22Rv1 (cell line): ENCODE measurements at regions not wholly inside any gene's neighbourhood (a gene's known extent, or its start where the extent isn't known, plus 50 kb on each side); places are given as distances from the start of the nearest gene placed in this dataset.
"Not testable (repeated sequence)": the region's sequence is repeated elsewhere in the genome, so short reads cannot be mapped to it uniquely, and the experiment has no call there.

Experiments used
- H3K27ac ChIP-seq: fragments of 450-650 bp; 2 replicates; pipeline ENCODE4 v1.5.1; 2017
- CTCF ChIP-seq: fragments of 450-650 bp; IDR thresholded peaks from 2 replicates; pipeline ENCODE4 v1.5.1; 2017; ENCODE audit warnings: mild to moderate bottlenecking
- ZFX ChIP-seq: fragments of 450-650 bp; IDR thresholded peaks from 2 replicates; pipeline ENCODE4 v1.6.1; 2017; ENCODE audit warnings: antibody characterized with exemption, borderline replicate concordance

DNA sequence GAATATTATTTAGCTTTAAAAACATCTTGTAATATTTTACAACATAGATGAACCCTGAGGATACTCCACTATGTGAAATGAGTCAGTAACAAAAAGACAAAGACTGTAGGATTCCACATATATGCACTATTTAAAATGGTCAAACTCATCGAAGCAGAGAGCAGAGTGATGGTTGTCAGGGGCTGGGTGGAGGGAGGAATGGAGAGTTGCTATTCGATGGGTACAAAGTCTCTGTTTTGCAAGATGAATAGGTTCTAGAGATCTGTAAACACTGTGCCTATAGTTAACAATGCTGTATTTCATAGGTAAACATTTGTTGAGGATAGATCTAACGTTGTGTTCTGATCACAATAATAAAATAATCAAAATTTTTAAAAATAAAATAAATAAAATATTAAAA is 1675.9 kb upstream of the CELF4 start:
- H3K27ac ChIP-seq: no peak overlapping the region
- TF ChIP-seq ZFX (no peak), CTCF (no peak)

- no peak for TF ChIP-seq ZFX
- H3K27ac ChIP-seq: no peak overlapping the region
Measured at GRCh38 chr18:39238981-39239660, 1673.5 kb upstream of the CELF4 start.

- no peak overlapping the region for H3K27ac ChIP-seq
- TF ChIP-seq ZFX: no peak
- TF ChIP-seq CTCF: no peak
Measured at GRCh38 chr18:39235118-39235719, 1669.6 kb upstream of the CELF4 start.

- no peak for TF ChIP-seq ZFX
- H3K27ac ChIP-seq: no peak overlapping the region
Measured at GRCh38 chr18:39232937-39233336, 1667.3 kb upstream of the CELF4 start.

- no peak overlapping the region for H3K27ac ChIP-seq
- TF ChIP-seq CTCF: no peak
- no peak for TF ChIP-seq ZFX
Measured at GRCh38 chr18:39232490-39232889, 1666.9 kb upstream of the CELF4 start.

GRCh38 chr18:39230086-39230803 is 1664.6 kb upstream of the CELF4 start:
- TF ChIP-seq CTCF (no peak), ZFX (no peak)

DNA sequence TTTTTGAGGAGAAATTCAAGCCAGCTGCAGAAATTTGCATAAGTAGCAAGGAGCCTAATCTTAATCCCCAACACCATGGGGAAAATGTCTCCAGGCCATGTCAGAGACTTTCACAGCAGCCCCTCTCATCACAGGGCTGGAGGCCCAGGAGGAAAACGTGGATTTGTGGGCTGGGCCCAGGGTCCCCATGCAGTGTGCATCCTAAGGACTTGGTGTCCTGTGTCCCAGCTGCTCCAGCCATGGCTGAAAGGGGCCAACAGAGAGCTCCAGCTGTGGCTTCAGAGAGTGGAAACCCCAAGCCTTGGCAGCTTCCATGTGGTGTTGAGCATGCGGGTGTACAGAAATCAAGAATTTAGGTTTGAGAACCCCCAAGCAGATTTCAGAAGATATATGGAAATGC is 1662.2 kb upstream of the CELF4 start:
- not testable (repeated sequence) for H3K27ac ChIP-seq

More at GRCh38 chr18:39230086-39230803, 1664.6 kb upstream of the CELF4 start:
- no peak overlapping the region for H3K27ac ChIP-seq

- no peak overlapping the region for H3K27ac ChIP-seq
- TF ChIP-seq CTCF: no peak
- TF ChIP-seq ZFX: no peak
Measured at GRCh38 chr18:39225373-39225772, 1659.8 kb upstream of the CELF4 start.
